K562 (cell line): ENCODE measurements at regions not wholly inside any gene's neighbourhood (a gene's known extent, or its start where the extent isn't known, plus 50 kb on each side); places are given as distances from the start of the nearest gene placed in this dataset.

Source experiments
- CHCHD3 ChIP-seq: fragments of 250-450 bp; sonication (Bioruptor Pico); IDR thresholded peaks from 2 replicates; pipeline ENCODE4 v2.1.2; 2022; ENCODE audit warnings: mild to moderate bottlenecking
- CREB3L1 ChIP-seq: fragments of 450-650 bp; IDR thresholded peaks from 2 replicates; pipeline ENCODE4 v1.6.1; 2014; ENCODE audit warnings: low read depth, mild to moderate bottlenecking, moderate library complexity, borderline replicate concordance
- DPF2 ChIP-seq: fragments of 450-650 bp; IDR thresholded peaks from 2 replicates; pipeline ENCODE4 v1.6.1; 2016
- ILF3 ChIP-seq: fragments of 450-650 bp; IDR thresholded peaks from 2 replicates; pipeline ENCODE4 v1.6.1; 2018; ENCODE audit warnings: antibody characterized with exemption, mild to moderate bottlenecking, moderate library complexity, borderline replicate concordance
- KDM4B ChIP-seq, 2 experiments: fragments of 450-650 bp in 1 of 2; sonication (generic) in 1 of 2; IDR thresholded peaks; 2 replicates each; pipeline ENCODE4 v1.6.1; 2016 to 2017; ENCODE audit warnings: borderline replicate concordance in 2 of 2, antibody characterized with exemption in 1 of 2, low read depth in 1 of 2, mild to moderate bottlenecking in 1 of 2
- KLF13 ChIP-seq: fragments of 450-650 bp; IDR thresholded peaks from 2 replicates; pipeline ENCODE4 v1.6.1; 2016; ENCODE audit warnings: missing genetic modification characterization, low read depth, mild to moderate bottlenecking, missing compliant biosample characterization, moderate library complexity, borderline replicate concordance
- MXI1 ChIP-seq: IDR thresholded peaks from 2 replicates; pipeline ENCODE4 v1.6.1; 2011; ENCODE audit warnings: low read depth, mild to moderate bottlenecking, improper control_type of control experiment, low read length
- PATZ1 ChIP-seq: fragments of 250-450 bp; sonication (Bioruptor Pico); IDR thresholded peaks from 2 replicates; pipeline ENCODE4 v1.5.0; 2020; ENCODE audit warnings: mild to moderate bottlenecking, borderline replicate concordance
- PML ChIP-seq: IDR thresholded peaks from 2 replicates; pipeline ENCODE4 v1.6.1; 2012; ENCODE audit warnings: low read length, inconsistent platforms
- POLR2G ChIP-seq: fragments of 200-400 bp; formaldehyde crosslinking; IDR thresholded peaks from 2 replicates; pipeline ENCODE4 v1.6.1; 2017; ENCODE audit warnings: low read depth, mild to moderate bottlenecking, antibody characterized with exemption, low read length, moderate library complexity
- RFX1 ChIP-seq: fragments of 450-650 bp; IDR thresholded peaks from 2 replicates; pipeline ENCODE4 v1.6.1; 2016; ENCODE audit warnings: mild to moderate bottlenecking, moderate library complexity
- SIRT6 ChIP-seq: IDR thresholded peaks from one replicate; pipeline ENCODE4 v1.6.1; 2012; ENCODE audit warnings: low read depth, mild to moderate bottlenecking, control low read depth, inconsistent platforms, low read length, moderate library complexity
- TARDBP ChIP-seq: fragments of 450-650 bp; IDR thresholded peaks from 2 replicates; pipeline ENCODE4 v1.6.1; 2016
- TBP ChIP-seq: optimal IDR thresholded peaks from 2 replicates; pipeline ENCODE3; 2011; ENCODE audit warnings: low read depth, low read length, improper control_type of control experiment
- TCF15 ChIP-seq: fragments of 250-450 bp; sonication (Bioruptor Pico); IDR thresholded peaks from 2 replicates; pipeline ENCODE4 v1.8.0; 2022; ENCODE audit warnings: moderate library complexity, mild to moderate bottlenecking, inconsistent platforms
- TFAP4 ChIP-seq: sonication (generic); formaldehyde crosslinking; IDR thresholded peaks from 2 replicates; pipeline ENCODE4 v1.8.0; 2022; ENCODE audit warnings: missing genetic modification reagents, mild to moderate bottlenecking, moderate library complexity, borderline replicate concordance
- THRB ChIP-seq: fragments of 450-650 bp; formaldehyde crosslinking; conservative IDR thresholded peaks from 2 replicates; pipeline ENCODE4 v1.4.0; 2022; ENCODE audit warnings: mild to moderate bottlenecking, missing genetic modification characterization
- ZBTB49 ChIP-seq: sonication (generic); formaldehyde crosslinking; IDR thresholded peaks from 2 replicates; pipeline ENCODE4 v1.8.0; 2022; ENCODE audit warnings: missing genetic modification reagents, mild to moderate bottlenecking, borderline replicate concordance
- ZNF165 ChIP-seq: fragments of 250-450 bp; sonication (Bioruptor Pico); IDR thresholded peaks from 2 replicates; pipeline ENCODE4 v1.4.0; 2020; ENCODE audit warnings: borderline replicate concordance
- ZNF324 ChIP-seq: fragments of 250-450 bp; sonication (Bioruptor Pico); IDR thresholded peaks from 2 replicates; pipeline ENCODE4 v1.4.0; 2020; ENCODE audit warnings: mild to moderate bottlenecking
- ZNF561 ChIP-seq: fragments of 450-650 bp; formaldehyde crosslinking; conservative IDR thresholded peaks from 2 replicates; pipeline ENCODE4 v1.4.0; 2020; ENCODE audit warnings: mild to moderate bottlenecking, moderate library complexity

GRCh38 chr2:43142921-43143438 lies 83.4 kb downstream of the ZFP36L2 start (continued):
- TF ChIP-seq KDM4B (IDR thresholded peaks at IDR 0.05; ENCODE audit: borderline replicate concordance in 2 of 2, low read depth in 1 of 2) (no peak), CHCHD3 (CRISPR knock-in tag) (no peak), ZNF561 (no peak), POLR2G (no peak), ILF3 (no peak), ZNF165 (CRISPR knock-in tag) (no peak), PML (no peak), TBP (no peak), SIRT6 (no peak), TFAP4 (peak; percentile 76), DPF2 (no peak), TARDBP (no peak), ZNF324 (CRISPR knock-in tag) (no peak), KLF13 (tag) (no peak), PATZ1 (no peak), RFX1 (no peak), CREB3L1 (no peak), THRB (no peak), TCF15 (no peak), ZBTB49 (CRISPR knock-in tag) (no peak), MXI1 (no peak)
